SK-N-SH treated with all-trans-retinoic acid at 6 μM for 48 hours (cell line): ENCODE measurements at regions not wholly inside any gene's neighbourhood (a gene's known extent, or its start where the extent isn't known, plus 50 kb on each side); places are given as distances from the start of the nearest gene placed in this dataset.

ENCODE experiments used
- ATAC-seq: fragments of 200-7000 bp; cut with Tn5 transposase; 3 replicates; pipeline ENCODE4 v1.9.1; 2020; ENCODE audit warnings: mild to moderate bottlenecking, moderate library complexity
- ARNTL ChIP-seq: fragments of 450-650 bp; formaldehyde crosslinking; IDR thresholded peaks from 2 replicates; pipeline ENCODE4 v1.5.0; 2020; ENCODE audit warnings: low read depth, mild to moderate bottlenecking, moderate library complexity, borderline replicate concordance
- BACH2 ChIP-seq: fragments of 250-450 bp; sonication (Bioruptor Pico); IDR thresholded peaks from 2 replicates; pipeline ENCODE4 v1.9.0; 2021; ENCODE audit warnings: mild to moderate bottlenecking, borderline replicate concordance
- CSDC2 ChIP-seq: fragments of 250-450 bp; sonication (Bioruptor Pico); IDR thresholded peaks from 2 replicates; pipeline ENCODE4 v1.5.0; 2020; ENCODE audit warnings: mild to moderate bottlenecking, moderate library complexity
- ESRRG ChIP-seq: fragments of 250-450 bp; sonication (Bioruptor Pico); IDR thresholded peaks from 2 replicates; pipeline ENCODE4 v1.6.1; 2021; ENCODE audit warnings: mild to moderate bottlenecking
- GLIS3 ChIP-seq: fragments of 250-450 bp; sonication (Bioruptor Pico); IDR thresholded peaks from 2 replicates; pipeline ENCODE4 v1.5.0; 2020; ENCODE audit warnings: mild to moderate bottlenecking, moderate library complexity
- ISL1 ChIP-seq: fragments of 250-450 bp; sonication (Bioruptor Pico); IDR thresholded peaks from 2 replicates; pipeline ENCODE4 v2.1.2; 2022; ENCODE audit warnings: mild to moderate bottlenecking, moderate library complexity
- OSR1 ChIP-seq: fragments of 250-450 bp; sonication (Bioruptor Pico); IDR thresholded peaks from 2 replicates; pipeline ENCODE4 v1.8.0; 2022; ENCODE audit warnings: moderate library complexity, mild to moderate bottlenecking, inconsistent platforms
- PATZ1 ChIP-seq: fragments of 250-450 bp; sonication (Bioruptor Pico); IDR thresholded peaks from 2 replicates; pipeline ENCODE4 v1.8.0; 2020; ENCODE audit warnings: mild to moderate bottlenecking, moderate library complexity, borderline replicate concordance
- POU6F1 ChIP-seq: fragments of 250-450 bp; sonication (Bioruptor Pico); IDR thresholded peaks from 2 replicates; pipeline ENCODE4 v1.8.0; 2021; ENCODE audit warnings: low read depth, mild to moderate bottlenecking, moderate library complexity, borderline replicate concordance
- PPARA ChIP-seq: fragments of 250-450 bp; sonication (Bioruptor Pico); IDR thresholded peaks from 2 replicates; pipeline ENCODE4 v1.5.0; 2020; ENCODE audit warnings: mild to moderate bottlenecking, borderline replicate concordance
- TCF4 ChIP-seq: fragments of 250-450 bp; sonication (Bioruptor Pico); IDR thresholded peaks from 2 replicates; pipeline ENCODE4 v1.8.0; 2021; ENCODE audit warnings: mild to moderate bottlenecking, moderate library complexity, borderline replicate concordance
- TOX ChIP-seq: fragments of 250-450 bp; sonication (Bioruptor Pico); IDR thresholded peaks from 2 replicates; pipeline ENCODE4 v1.8.0; 2021; ENCODE audit warnings: mild to moderate bottlenecking, moderate library complexity, borderline replicate concordance
- TSHZ2 ChIP-seq: fragments of 250-450 bp; sonication (Bioruptor Pico); IDR thresholded peaks from 2 replicates; pipeline ENCODE4 v1.5.0; 2020; ENCODE audit warnings: mild to moderate bottlenecking, moderate library complexity
- ZC3H10 ChIP-seq: fragments of 250-450 bp; sonication (Bioruptor Pico); IDR thresholded peaks from 2 replicates; pipeline ENCODE4 v1.5.1; 2021; ENCODE audit warnings: mild to moderate bottlenecking, moderate library complexity
- ZFP3 ChIP-seq: fragments of 250-450 bp; sonication (Bioruptor Pico); IDR thresholded peaks from 2 replicates; pipeline ENCODE4 v1.5.0; 2020; ENCODE audit warnings: mild to moderate bottlenecking, moderate library complexity
- ZFP30 ChIP-seq: fragments of 450-650 bp; formaldehyde crosslinking; IDR thresholded peaks from 2 replicates; pipeline ENCODE4 v1.5.0; 2022; ENCODE audit warnings: mild to moderate bottlenecking, moderate library complexity
- ZNF565 ChIP-seq: fragments of 450-650 bp; formaldehyde crosslinking; conservative IDR thresholded peaks from 2 replicates; pipeline ENCODE4 v1.5.0; 2020; ENCODE audit warnings: low read depth, mild to moderate bottlenecking, moderate library complexity
- ZNF70 ChIP-seq: fragments of 450-650 bp; formaldehyde crosslinking; IDR thresholded peaks from 2 replicates; pipeline ENCODE4 v1.5.0; 2020; ENCODE audit warnings: mild to moderate bottlenecking, moderate library complexity
- ZNF8 ChIP-seq: fragments of 450-650 bp; formaldehyde crosslinking; IDR thresholded peaks from 2 replicates; pipeline ENCODE4 v1.5.0; 2020; ENCODE audit warnings: mild to moderate bottlenecking, moderate library complexity
- TF ChIP-seq, protein P1 (sequence below): fragments of 250-450 bp; sonication (Bioruptor Pico); IDR thresholded peaks from 2 replicates; pipeline ENCODE4 v1.5.1; 2021; ENCODE audit warnings: mild to moderate bottlenecking, moderate library complexity
- TF ChIP-seq, protein P2 (sequence below): fragments of 250-450 bp; sonication (Bioruptor Pico); IDR thresholded peaks from 2 replicates; pipeline ENCODE4 v1.5.1; 2020; ENCODE audit warnings: low read depth, mild to moderate bottlenecking, moderate library complexity

- TF ChIP-seq PATZ1 (CRISPR knock-in tag): no peak
- TF ChIP-seq OSR1 (CRISPR knock-in tag): no peak
- TF ChIP-seq ZNF565: no peak
- TF ChIP-seq, all 23 proteins: peak for 0
Measured at GRCh38 chr10:47070541-47070940, 159.3 kb downstream of the PTPN20 start (continued).

GRCh38 chr10:47071891-47072290 is 160.7 kb downstream of the PTPN20 start:
- TF ChIP-seq POU6F1 (no peak), CSDC2 (CRISPR knock-in tag) (no peak), ARNTL (CRISPR knock-in tag) (no peak), BACH2 (CRISPR knock-in tag) (no peak), ZNF70 (no peak), ESRRG (no peak), TSHZ2 (CRISPR knock-in tag) (no peak), ZC3H10 (CRISPR knock-in tag) (no peak), ZNF565 (no peak), TOX (no peak)
- TF ChIP-seq, all 23 proteins: peak for 0
- ATAC-seq: no peak

GRCh38 chr10:47073967-47074366 is 162.7 kb downstream of the PTPN20 start:
- TF ChIP-seq ZNF8 (CRISPR knock-in tag): no peak
- TF ChIP-seq, protein P1, sequence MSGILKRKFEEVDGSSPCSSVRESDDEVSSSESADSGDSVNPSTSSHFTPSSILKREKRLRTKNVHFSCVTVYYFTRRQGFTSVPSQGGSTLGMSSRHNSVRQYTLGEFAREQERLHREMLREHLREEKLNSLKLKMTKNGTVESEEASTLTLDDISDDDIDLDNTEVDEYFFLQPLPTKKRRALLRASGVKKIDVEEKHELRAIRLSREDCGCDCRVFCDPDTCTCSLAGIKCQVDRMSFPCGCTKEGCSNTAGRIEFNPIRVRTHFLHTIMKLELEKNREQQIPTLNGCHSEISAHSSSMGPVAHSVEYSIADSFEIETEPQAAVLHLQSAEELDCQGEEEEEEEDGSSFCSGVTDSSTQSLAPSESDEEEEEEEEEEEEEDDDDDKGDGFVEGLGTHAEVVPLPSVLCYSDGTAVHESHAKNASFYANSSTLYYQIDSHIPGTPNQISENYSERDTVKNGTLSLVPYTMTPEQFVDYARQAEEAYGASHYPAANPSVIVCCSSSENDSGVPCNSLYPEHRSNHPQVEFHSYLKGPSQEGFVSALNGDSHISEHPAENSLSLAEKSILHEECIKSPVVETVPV: no peak
- TF ChIP-seq ESRRG: no peak
- no peak for TF ChIP-seq TCF4
- TF ChIP-seq, protein P2, sequence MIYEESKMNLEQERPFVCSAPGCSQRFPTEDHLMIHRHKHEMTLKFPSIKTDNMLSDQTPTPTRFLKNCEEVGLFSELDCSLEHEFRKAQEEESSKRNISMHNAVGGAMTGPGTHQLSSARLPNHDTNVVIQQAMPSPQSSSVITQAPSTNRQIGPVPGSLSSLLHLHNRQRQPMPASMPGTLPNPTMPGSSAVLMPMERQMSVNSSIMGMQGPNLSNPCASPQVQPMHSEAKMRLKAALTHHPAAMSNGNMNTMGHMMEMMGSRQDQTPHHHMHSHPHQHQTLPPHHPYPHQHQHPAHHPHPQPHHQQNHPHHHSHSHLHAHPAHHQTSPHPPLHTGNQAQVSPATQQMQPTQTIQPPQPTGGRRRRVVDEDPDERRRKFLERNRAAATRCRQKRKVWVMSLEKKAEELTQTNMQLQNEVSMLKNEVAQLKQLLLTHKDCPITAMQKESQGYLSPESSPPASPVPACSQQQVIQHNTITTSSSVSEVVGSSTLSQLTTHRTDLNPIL: no peak
- TF ChIP-seq PATZ1 (CRISPR knock-in tag): no peak
- no peak for TF ChIP-seq TSHZ2 (CRISPR knock-in tag)
- no peak for TF ChIP-seq ZFP3
- no peak for TF ChIP-seq ZNF70
- no peak for TF ChIP-seq GLIS3 (CRISPR knock-in tag)
- no peak for TF ChIP-seq ARNTL (CRISPR knock-in tag)
- no peak for TF ChIP-seq ISL1 (CRISPR knock-in tag)
- no peak for TF ChIP-seq PPARA (CRISPR knock-in tag)
- no peak for TF ChIP-seq ZC3H10 (CRISPR knock-in tag)
- no peak for TF ChIP-seq ZFP30
- TF ChIP-seq POU6F1: no peak
- ATAC-seq: no peak
